Ishikawa (cell line): ENCODE measurements at regions not wholly inside any gene's neighbourhood (a gene's known extent, or its start where the extent isn't known, plus 50 kb on each side); places are given as distances from the start of the nearest gene placed in this dataset.

Experiments
- CEBPB ChIP-seq: IDR thresholded peaks from 2 replicates; pipeline ENCODE4 v1.6.1; 2012
- CREB1 ChIP-seq: IDR thresholded peaks from 2 replicates; pipeline ENCODE4 v1.6.1; 2012; ENCODE audit warnings: low read depth
- EP300 ChIP-seq: IDR thresholded peaks from 2 replicates; pipeline ENCODE4 v1.6.1; 2012; ENCODE audit warnings: borderline replicate concordance
- FOXM1 ChIP-seq: IDR thresholded peaks from 2 replicates; pipeline ENCODE4 v1.6.1; 2012; ENCODE audit warnings: low read depth, borderline replicate concordance
- MAX ChIP-seq: IDR thresholded peaks from 2 replicates; pipeline ENCODE4 v1.6.1; 2012
- NFIC ChIP-seq: IDR thresholded peaks from 2 replicates; pipeline ENCODE4 v1.6.1; 2012
- RAD21 ChIP-seq: IDR thresholded peaks from 2 replicates; pipeline ENCODE4 v1.6.1; 2012; ENCODE audit warnings: low read depth
- REST ChIP-seq: IDR thresholded peaks from 2 replicates; pipeline ENCODE4 v1.6.1; 2012; ENCODE audit warnings: low read depth, mild to moderate bottlenecking
- TAF1 ChIP-seq: IDR thresholded peaks from 2 replicates; pipeline ENCODE4 v1.6.1; 2012; ENCODE audit warnings: low read depth, mild to moderate bottlenecking
- TEAD4 ChIP-seq: IDR thresholded peaks from 2 replicates; pipeline ENCODE4 v1.6.1; 2012
- USF1 ChIP-seq: IDR thresholded peaks from 2 replicates; pipeline ENCODE4 v1.6.1; 2012
- ZBTB7A ChIP-seq: IDR thresholded peaks from 2 replicates; pipeline ENCODE4 v1.6.1; 2012; ENCODE audit warnings: low read depth

- no peak for TF ChIP-seq CEBPB
- TF ChIP-seq ZBTB7A = no peak
- TF ChIP-seq EP300 = no peak
- no peak for TF ChIP-seq RAD21
- TF ChIP-seq MAX = no peak
- TF ChIP-seq CREB1 = no peak
- TF ChIP-seq FOXM1 = no peak
- TF ChIP-seq TEAD4 = no peak
- TF ChIP-seq TAF1 = no peak
- TF ChIP-seq NFIC = no peak
- TF ChIP-seq USF1 = no peak
- no peak for TF ChIP-seq REST
Measured at GRCh38 chr2:58540681-58541080, 299.6 kb upstream of the FANCL start.
